Liver (tissue), 8 donors: ENCODE measurements at regions not wholly inside any gene's neighbourhood (a gene's known extent, or its start where the extent isn't known, plus 50 kb on each side); places are given as distances from the start of the nearest gene placed in this dataset.

ENCODE experiments used
- DNase-seq: peaks from one replicate; pipeline ENCODE4 v3.0.0-alpha.2; 2017; ENCODE audit warnings: low spot score
- H3K27ac ChIP-seq, 2 donors: one replicate each; pipeline ENCODE4 v1.7.0; 2013; ENCODE audit warnings: inconsistent platforms in 2 of 2, low read length in 2 of 2, control low read depth in 1 of 2, low read depth in 1 of 2, mild to moderate bottlenecking in 1 of 2
- H3K27me3 ChIP-seq, 4 donors: one replicate each; pipeline versions ENCODE4 v1.6.1 to v1.7.0; 2013; ENCODE audit warnings: low read length in 3 of 4, inconsistent platforms in 1 of 4, mild to moderate bottlenecking in 1 of 4, moderate library complexity in 1 of 4; ENCODE audit not compliant: control insufficient read depth in 4 of 4, insufficient read depth in 4 of 4
- H3K36me3 ChIP-seq, 4 donors: one replicate each; pipeline versions ENCODE4 v1.6.1 to v1.7.0; 2013; ENCODE audit warnings: low read length in 3 of 4, mild to moderate bottlenecking in 3 of 4, low read depth in 1 of 4, moderate library complexity in 1 of 4; ENCODE audit not compliant: control insufficient read depth in 4 of 4, insufficient read depth in 3 of 4
- H3K4me1 ChIP-seq, 4 donors: one replicate each; pipeline versions ENCODE4 v1.6.1 to v1.7.0; 2013; ENCODE audit warnings: low read length in 3 of 4, mild to moderate bottlenecking in 3 of 4, moderate library complexity in 1 of 4; ENCODE audit not compliant: control insufficient read depth in 4 of 4, insufficient read depth in 4 of 4
- H3K4me3 ChIP-seq, 3 donors: one replicate each; pipeline versions ENCODE4 v1.6.1 to v1.7.0; 2013; ENCODE audit warnings: low read length in 3 of 3, control low read depth in 1 of 3, low read depth in 1 of 3, mild to moderate bottlenecking in 1 of 3
- H3K9ac ChIP-seq, 2 donors: one replicate each; pipeline ENCODE4 v1.7.0; 2013; ENCODE audit warnings: low read length in 2 of 2, mild to moderate bottlenecking in 2 of 2, moderate library complexity in 2 of 2, control low read depth in 1 of 2, low read depth in 1 of 2
- H3K9me3 ChIP-seq, 4 donors: one replicate each; pipeline versions ENCODE4 v1.6.1 to v1.7.0; 2013; ENCODE audit warnings: low read length in 3 of 4; ENCODE audit not compliant: control insufficient read depth in 4 of 4
- ATF3 ChIP-seq: IDR thresholded peaks from 2 replicates; pipeline ENCODE4 v1.6.1; 2016; ENCODE audit warnings: antibody characterized with exemption
- CTCF ChIP-seq: fragments of 150-350 bp; IDR thresholded peaks from 2 replicates; pipeline ENCODE4 v1.5.1; 2017; ENCODE audit warnings: improper control_type of control experiment, low read depth, low read length; ENCODE audit not compliant: missing input control
- EGR1 ChIP-seq, 2 donors: IDR thresholded peaks; 2 replicates each; pipeline ENCODE4 v1.6.1; 2016 to 2018; ENCODE audit warnings: antibody characterized with exemption in 2 of 2, low read depth in 2 of 2
- FOXA1 ChIP-seq: IDR thresholded peaks from 2 replicates; pipeline ENCODE4 v1.6.1; 2016; ENCODE audit warnings: antibody characterized with exemption
- FOXA2 ChIP-seq: IDR thresholded peaks from 2 replicates; pipeline ENCODE4 v1.6.1; 2016; ENCODE audit warnings: antibody characterized with exemption
- GABPA ChIP-seq, 2 donors: IDR thresholded peaks in 1 of 2; conservative IDR thresholded peaks in 1 of 2; 2 replicates each; pipeline ENCODE4 v1.6.1; 2016; ENCODE audit warnings: antibody characterized with exemption in 2 of 2, mild to moderate bottlenecking in 1 of 2, moderate library complexity in 1 of 2
- HNF4A ChIP-seq, 2 donors: conservative IDR thresholded peaks; 2 replicates each; pipeline ENCODE4 v1.6.1; 2016; ENCODE audit warnings: antibody characterized with exemption in 2 of 2, mild to moderate bottlenecking in 2 of 2
- HNF4G ChIP-seq: IDR thresholded peaks from 2 replicates; pipeline ENCODE4 v1.6.1; 2016; ENCODE audit warnings: antibody characterized with exemption
- JUND ChIP-seq, 2 donors: IDR thresholded peaks; 2 replicates each; pipeline ENCODE4 v1.6.1; 2016; ENCODE audit warnings: antibody characterized with exemption in 2 of 2
- MAX ChIP-seq: IDR thresholded peaks from 2 replicates; pipeline ENCODE4 v1.6.1; 2016; ENCODE audit warnings: antibody characterized with exemption
- NR2F2 ChIP-seq: IDR thresholded peaks from 2 replicates; pipeline ENCODE4 v1.6.1; 2016; ENCODE audit warnings: antibody characterized with exemption
- RAD21 ChIP-seq, 2 donors: IDR thresholded peaks; 2 replicates each; pipeline ENCODE4 v1.6.1; 2016; ENCODE audit warnings: antibody characterized with exemption in 2 of 2, mild to moderate bottlenecking in 2 of 2
- REST ChIP-seq: IDR thresholded peaks from 2 replicates; pipeline ENCODE4 v1.6.1; 2016; ENCODE audit warnings: antibody characterized with exemption, mild to moderate bottlenecking
- RXRA ChIP-seq, 2 donors: IDR thresholded peaks; 2 replicates each; pipeline ENCODE4 v1.6.1; 2017 to 2018; ENCODE audit warnings: antibody characterized with exemption in 2 of 2, mild to moderate bottlenecking in 1 of 2
- SP1 ChIP-seq: IDR thresholded peaks from 2 replicates; pipeline ENCODE4 v1.6.1; 2018; ENCODE audit warnings: antibody characterized with exemption, mild to moderate bottlenecking
- TAF1 ChIP-seq: conservative IDR thresholded peaks from 2 replicates; pipeline ENCODE4 v1.6.1; 2016; ENCODE audit warnings: antibody characterized with exemption, mild to moderate bottlenecking
- YY1 ChIP-seq: IDR thresholded peaks from 2 replicates; pipeline ENCODE4 v1.6.1; 2016; ENCODE audit warnings: antibody characterized with exemption, mild to moderate bottlenecking
- ZBTB33 ChIP-seq: IDR thresholded peaks from 2 replicates; pipeline ENCODE4 v1.6.1; 2016; ENCODE audit warnings: antibody characterized with exemption
- WGBS: extraction: QIAGEN DNeasy Blood & Tissue Kit; methylation state at CpG from one replicate; pipeline ENCODE4 v1.1.7; 2013; 5-methylcytosine and 5-hydroxymethylcytosine counted together
- donor health status: healthy.
- donor health status: healthy.
- donor health status: healthy.
- donor health status: healthy.
- donor health status: healthy.

- no peaks in the 10 kb centered on the region for H3K36me3 ChIP-seq
- no peak overlapping the region for H3K9ac ChIP-seq
- no peaks in the 10 kb centered on the region for H3K9me3 ChIP-seq
- DNase-seq, result no peak
- no peak for TF ChIP-seq SP1
- H3K27ac ChIP-seq, result no peak overlapping the region
- no peak overlapping the region for H3K4me3 ChIP-seq
- H3K4me1 ChIP-seq, result no peaks in the 10 kb centered on the region
- H3K27me3 ChIP-seq, result no peaks in the 10 kb centered on the region
- WGBS, result 64% methylated on average over 8 of the region's 8 CpGs
Observed at GRCh38 chr20:60935971-60936370, 316.1 kb upstream of the CDH4 start.

GRCh38 chr20:60937585-60937984 lies 314.5 kb upstream of the CDH4 start:
- H3K27ac ChIP-seq, result no peak overlapping the region
- no peaks in the 10 kb centered on the region for H3K36me3 ChIP-seq
- no peaks in the 10 kb centered on the region for H3K4me1 ChIP-seq
- no peak overlapping the region for H3K4me3 ChIP-seq
- no peak overlapping the region for H3K9ac ChIP-seq
- no peak for DNase-seq
- TF ChIP-seq CTCF (no peak), FOXA2 (no peak), FOXA1 (no peak), SP1 (no peak), HNF4G (no peak), ZBTB33 (no peak), RXRA (IDR thresholded peaks at IDR 0.05) (no peak), TAF1 (no peak), EGR1 (IDR thresholded peaks at IDR 0.05; ENCODE audit: low read depth in 2 of 2) (no peak), ATF3 (no peak), REST (no peak), RAD21 (IDR thresholded peaks at IDR 0.05) (no peak), HNF4A (conservative IDR thresholded peaks at IDR 0.05) (no peak), GABPA (IDR thresholded peaks at IDR 0.05 in 1 of 2, conservative IDR thresholded peaks at IDR 0.05 in 1 of 2) (no peak), NR2F2 (no peak), MAX (no peak), JUND (IDR thresholded peaks at IDR 0.05) (no peak), YY1 (no peak)
- 69% methylated on average over 10 of the region's 10 CpGs for WGBS
- no peaks in the 10 kb centered on the region for H3K27me3 ChIP-seq
- H3K9me3 ChIP-seq, result no peaks in the 10 kb centered on the region
